GM13977 (cell line): ENCODE measurements at regions not wholly inside any gene's neighbourhood (a gene's known extent, or its start where the extent isn't known, plus 50 kb on each side); places are given as distances from the start of the nearest gene placed in this dataset.
"Not testable (repeated sequence)": the region's sequence is repeated elsewhere in the genome, so short reads cannot be mapped to it uniquely, and the experiment has no call there.

ENCODE experiments used
- DNase-seq: peaks from one replicate; pipeline ENCODE4 v3.0.0; 2012; ENCODE audit warnings: low spot score
- in situ Hi-C: fragments of 300-500 bp; cut with MboI; formaldehyde crosslinking; loops from one replicate; pipeline ENCODE4 v1.12.0; 2022; ENCODE audit warnings: low sequenced_read_pairs, low pct_unique_long_range_greater_than_20kb, mixed read lengths, inconsistent platforms; ENCODE audit not compliant: unreplicated experiment
- TF ChIP-seq, protein P1 (sequence below): IDR thresholded peaks from 2 replicates; pipeline ENCODE4 v1.5.1; 2012; ENCODE audit warnings: mild to moderate bottlenecking, control low read depth; ENCODE audit not compliant: insufficient read depth; ENCODE audit errors: extremely low read depth, missing control alignments

GRCh38 chr10:47654161-47654560, 109.2 kb downstream of the SYT15B start:
- in situ Hi-C loops: not testable (repeated sequence)

DNA sequence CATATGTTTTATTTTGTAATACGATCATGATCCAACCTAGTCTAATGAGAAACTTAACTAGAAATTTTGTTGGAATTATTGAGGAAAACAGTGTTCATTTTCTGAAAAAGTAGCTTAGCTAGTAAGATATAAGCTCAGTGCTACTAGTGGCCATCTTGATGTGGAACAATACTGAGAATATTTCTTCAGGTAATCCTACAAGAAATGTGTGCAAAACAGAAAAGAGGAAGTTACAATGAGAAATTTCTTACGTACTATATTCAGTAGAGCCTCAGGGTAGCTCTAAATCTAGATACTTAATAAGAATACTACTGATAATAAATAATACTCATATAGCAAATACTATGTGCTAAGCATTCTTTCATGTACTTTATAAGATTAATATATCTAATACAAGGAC, 114.8 kb downstream of the SYT15B start:
- in situ Hi-C loops, DNase-seq: not testable (repeated sequence)

More at GRCh38 chr10:47654161-47654560, 109.2 kb downstream of the SYT15B start:
- not testable (repeated sequence) for DNase-seq

- DNase-seq: not testable (repeated sequence)
Measured at GRCh38 chr10:47647523-47648101, 115.8 kb downstream of the SYT15B start.

DNA sequence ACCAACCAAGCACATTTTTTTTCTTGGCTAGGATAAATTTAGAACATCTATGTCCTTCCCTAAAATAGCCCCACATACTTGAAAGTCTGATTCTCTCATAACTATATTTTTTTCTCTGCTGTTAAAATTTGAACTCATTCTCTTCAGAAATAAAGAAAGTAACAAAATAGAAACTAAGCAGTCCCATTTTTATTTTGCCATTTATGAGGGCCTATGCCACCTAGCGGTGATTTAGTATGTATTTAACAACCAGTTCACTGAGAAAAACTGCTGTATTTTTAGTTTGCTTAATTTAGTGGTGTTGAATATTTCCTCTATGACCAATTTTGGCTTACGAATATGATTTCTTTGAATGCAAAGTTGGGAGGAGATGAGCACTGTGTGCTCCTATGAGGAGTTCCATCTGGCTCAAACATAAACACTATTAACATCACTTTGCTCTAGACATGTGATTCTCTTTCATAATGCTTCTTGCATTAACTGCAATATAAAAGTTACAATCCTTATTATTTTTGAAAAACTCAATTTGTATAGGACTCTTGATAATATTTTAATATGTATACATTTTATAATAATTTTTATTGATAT, 116.6 kb downstream of the SYT15B start:
- in situ Hi-C loops, DNase-seq: not testable (repeated sequence)
- TF ChIP-seq, protein P1, sequence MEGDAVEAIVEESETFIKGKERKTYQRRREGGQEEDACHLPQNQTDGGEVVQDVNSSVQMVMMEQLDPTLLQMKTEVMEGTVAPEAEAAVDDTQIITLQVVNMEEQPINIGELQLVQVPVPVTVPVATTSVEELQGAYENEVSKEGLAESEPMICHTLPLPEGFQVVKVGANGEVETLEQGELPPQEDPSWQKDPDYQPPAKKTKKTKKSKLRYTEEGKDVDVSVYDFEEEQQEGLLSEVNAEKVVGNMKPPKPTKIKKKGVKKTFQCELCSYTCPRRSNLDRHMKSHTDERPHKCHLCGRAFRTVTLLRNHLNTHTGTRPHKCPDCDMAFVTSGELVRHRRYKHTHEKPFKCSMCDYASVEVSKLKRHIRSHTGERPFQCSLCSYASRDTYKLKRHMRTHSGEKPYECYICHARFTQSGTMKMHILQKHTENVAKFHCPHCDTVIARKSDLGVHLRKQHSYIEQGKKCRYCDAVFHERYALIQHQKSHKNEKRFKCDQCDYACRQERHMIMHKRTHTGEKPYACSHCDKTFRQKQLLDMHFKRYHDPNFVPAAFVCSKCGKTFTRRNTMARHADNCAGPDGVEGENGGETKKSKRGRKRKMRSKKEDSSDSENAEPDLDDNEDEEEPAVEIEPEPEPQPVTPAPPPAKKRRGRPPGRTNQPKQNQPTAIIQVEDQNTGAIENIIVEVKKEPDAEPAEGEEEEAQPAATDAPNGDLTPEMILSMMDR: peak; percentile 34

More at GRCh38 chr10:47647523-47648101, 115.8 kb downstream of the SYT15B start:
- in situ Hi-C loops: not testable (repeated sequence)

DNA sequence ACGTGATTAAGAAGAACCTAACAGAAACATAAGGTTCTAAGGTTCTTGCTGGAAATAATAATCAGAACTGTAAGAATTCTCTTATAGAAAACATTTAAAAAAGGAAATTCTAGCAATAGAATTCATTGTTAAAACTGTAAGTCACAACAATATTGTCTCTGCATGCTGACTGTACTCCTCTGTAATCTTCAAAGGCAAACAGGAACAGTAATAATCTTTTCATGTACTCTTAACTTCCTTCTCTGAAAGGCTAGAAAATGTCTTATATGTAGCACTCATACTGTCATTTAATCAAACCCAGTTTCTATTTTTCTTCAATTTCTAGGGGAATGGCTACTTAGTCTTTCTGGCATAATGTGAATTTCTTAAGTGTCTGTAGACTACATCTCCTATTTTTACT, 103.5 kb upstream of the AGAP9 start:
- DNase-seq, in situ Hi-C loops: not testable (repeated sequence)

DNA sequence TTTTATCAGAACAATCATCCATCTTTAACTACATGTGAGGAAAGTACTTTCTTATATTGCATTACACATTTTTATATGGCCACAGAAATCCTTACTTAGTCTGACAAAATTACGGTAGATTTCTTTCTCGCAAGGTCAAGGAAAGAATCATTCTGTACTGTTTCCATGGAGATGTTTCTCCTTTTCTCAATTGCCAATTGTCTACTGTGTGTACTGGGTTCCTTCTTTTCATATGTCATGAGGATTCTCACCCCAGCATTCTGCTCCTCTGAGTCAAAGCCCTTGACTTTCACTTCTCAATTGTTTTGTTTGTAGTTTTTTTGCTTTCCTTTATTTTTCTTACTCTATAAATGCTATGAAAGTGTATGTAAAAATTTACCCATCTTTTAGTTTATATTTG, 99.3 kb upstream of the AGAP9 start:
- DNase-seq, in situ Hi-C loops: not testable (repeated sequence)

GRCh38 chr10:47619300-47620012, 96.0 kb upstream of the AGAP9 start:
- in situ Hi-C loops, DNase-seq: not testable (repeated sequence)

DNA sequence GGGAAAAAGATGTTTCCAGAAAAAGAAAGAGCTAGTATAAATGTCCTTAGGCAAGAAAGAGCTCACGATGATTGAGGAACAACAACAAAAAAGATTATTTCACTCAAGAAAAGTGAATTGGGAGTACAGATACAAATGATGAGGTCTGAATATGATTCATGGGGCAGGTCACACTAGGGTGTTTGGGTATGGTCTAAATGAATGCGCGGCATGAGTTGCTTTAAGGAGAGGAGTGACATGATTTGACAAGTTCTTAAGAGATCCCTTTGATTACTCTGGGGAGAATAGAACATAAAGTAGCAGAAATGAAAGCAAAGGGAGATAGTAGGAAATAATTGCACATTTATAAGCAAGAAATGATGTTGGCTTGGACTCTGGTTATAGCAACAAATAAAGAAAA, 85.9 kb upstream of the AGAP9 start:
- in situ Hi-C loops, DNase-seq: not testable (repeated sequence)

- not testable (repeated sequence) for DNase-seq
Measured at GRCh38 chr10:47605791-47606773, 82.6 kb upstream of the AGAP9 start.

GRCh38 chr10:47600604-47601003, 77.2 kb upstream of the AGAP9 start:
- DNase-seq, in situ Hi-C loops: not testable (repeated sequence)

More at GRCh38 chr10:47605791-47606773, 82.6 kb upstream of the AGAP9 start:
- in situ Hi-C loops: not testable (repeated sequence)

GRCh38 chr10:47600127-47600526, 76.7 kb upstream of the AGAP9 start:
- in situ Hi-C loops, DNase-seq: not testable (repeated sequence)

GRCh38 chr10:47599657-47600056, 76.2 kb upstream of the AGAP9 start:
- DNase-seq, in situ Hi-C loops: not testable (repeated sequence)

GRCh38 chr10:47593805-47594204, 70.4 kb upstream of the AGAP9 start:
- in situ Hi-C loops, DNase-seq: not testable (repeated sequence)

GRCh38 chr10:47593129-47593528, 69.7 kb upstream of the AGAP9 start:
- in situ Hi-C loops, DNase-seq: not testable (repeated sequence)

DNA sequence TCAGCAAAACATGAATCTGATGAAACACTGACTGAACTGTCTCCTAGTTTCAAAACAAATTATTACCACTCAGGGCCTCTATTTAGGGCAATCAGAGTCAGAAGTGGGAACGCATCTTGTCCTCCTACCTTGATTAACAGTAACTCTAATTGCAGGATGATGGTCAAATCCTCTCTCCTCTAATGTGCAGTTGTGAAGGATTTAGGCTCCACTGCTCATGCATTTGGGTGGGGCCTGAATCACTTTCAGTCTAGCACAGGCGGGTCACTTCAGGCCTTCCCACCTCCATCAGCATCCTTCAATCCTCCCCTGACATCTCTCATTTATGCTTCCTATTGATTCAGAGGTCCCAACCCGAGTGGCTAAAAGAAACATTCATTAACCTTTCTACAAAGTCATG, 67.5 kb upstream of the AGAP9 start:
- DNase-seq, in situ Hi-C loops: not testable (repeated sequence)

- DNase-seq, in situ Hi-C loops: not testable (repeated sequence)
Measured at GRCh38 chr10:47590534-47590933, 67.1 kb upstream of the AGAP9 start.
